ENCODE measurements at regions not wholly inside any gene's neighbourhood (a gene's known extent, or its start where the extent isn't known, plus 50 kb on each side); places are given as distances from the start of the nearest gene placed in this dataset.

DNA sequence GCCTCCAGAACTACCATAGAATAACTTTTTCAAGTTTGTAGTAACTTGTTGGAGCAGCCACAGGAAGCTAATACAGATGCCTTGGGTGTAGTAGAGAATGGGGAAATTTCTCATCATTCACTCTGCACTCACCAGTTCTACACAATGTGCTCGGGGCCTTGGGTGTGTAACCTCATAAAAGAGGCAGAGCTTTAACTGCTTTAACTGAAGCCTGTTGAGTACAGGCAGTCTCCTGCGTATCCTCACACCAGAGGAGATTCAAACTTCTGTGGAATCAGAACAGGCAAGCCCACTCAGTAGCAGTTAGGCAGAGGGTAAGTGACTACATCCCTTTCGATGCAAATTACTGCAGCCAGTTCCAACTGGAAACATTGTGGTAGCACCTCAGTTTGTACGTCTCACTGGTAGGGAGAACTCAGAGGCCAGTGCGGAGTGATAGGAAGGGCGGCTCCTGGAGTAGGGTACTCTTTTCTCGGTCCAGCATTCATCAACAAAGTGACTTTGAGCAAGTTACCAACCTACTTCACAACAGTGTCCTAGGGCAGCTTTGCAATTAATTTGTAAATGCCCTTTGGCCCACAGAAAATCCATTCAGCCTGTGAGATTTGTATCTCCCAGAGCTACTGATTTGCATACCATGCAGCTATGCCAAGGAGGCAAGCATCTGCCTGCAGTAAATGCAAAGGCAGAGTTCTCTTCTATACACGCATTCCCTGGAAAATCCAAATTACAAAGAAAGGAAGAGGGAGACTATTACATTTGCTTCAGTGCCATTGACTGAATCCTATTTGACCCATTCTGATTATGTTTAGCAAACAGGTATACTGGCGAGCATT lies 904.3 kb downstream of the DIAPH3 start:
- TF ChIP-seq RBAK (tag by site-specific recombination; IDR thresholded peaks at IDR 0.05) (no peak), ZNF274 (IDR thresholded peaks at IDR 0.05; ENCODE audit: low read length) (no peak), ZNF274 (tag by site-specific recombination; IDR thresholded peaks at IDR 0.05; ENCODE audit: borderline replicate concordance) (no peak), HOXA7 (CRISPR knock-in tag; IDR thresholded peaks at IDR 0.05; ENCODE audit: borderline replicate concordance) (no peak)
- TF ChIP-seq, protein P1, sequence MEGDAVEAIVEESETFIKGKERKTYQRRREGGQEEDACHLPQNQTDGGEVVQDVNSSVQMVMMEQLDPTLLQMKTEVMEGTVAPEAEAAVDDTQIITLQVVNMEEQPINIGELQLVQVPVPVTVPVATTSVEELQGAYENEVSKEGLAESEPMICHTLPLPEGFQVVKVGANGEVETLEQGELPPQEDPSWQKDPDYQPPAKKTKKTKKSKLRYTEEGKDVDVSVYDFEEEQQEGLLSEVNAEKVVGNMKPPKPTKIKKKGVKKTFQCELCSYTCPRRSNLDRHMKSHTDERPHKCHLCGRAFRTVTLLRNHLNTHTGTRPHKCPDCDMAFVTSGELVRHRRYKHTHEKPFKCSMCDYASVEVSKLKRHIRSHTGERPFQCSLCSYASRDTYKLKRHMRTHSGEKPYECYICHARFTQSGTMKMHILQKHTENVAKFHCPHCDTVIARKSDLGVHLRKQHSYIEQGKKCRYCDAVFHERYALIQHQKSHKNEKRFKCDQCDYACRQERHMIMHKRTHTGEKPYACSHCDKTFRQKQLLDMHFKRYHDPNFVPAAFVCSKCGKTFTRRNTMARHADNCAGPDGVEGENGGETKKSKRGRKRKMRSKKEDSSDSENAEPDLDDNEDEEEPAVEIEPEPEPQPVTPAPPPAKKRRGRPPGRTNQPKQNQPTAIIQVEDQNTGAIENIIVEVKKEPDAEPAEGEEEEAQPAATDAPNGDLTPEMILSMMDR (tag by site-specific recombination; IDR thresholded peaks at IDR 0.05), result no peak
- TF ChIP-seq, protein P2, sequence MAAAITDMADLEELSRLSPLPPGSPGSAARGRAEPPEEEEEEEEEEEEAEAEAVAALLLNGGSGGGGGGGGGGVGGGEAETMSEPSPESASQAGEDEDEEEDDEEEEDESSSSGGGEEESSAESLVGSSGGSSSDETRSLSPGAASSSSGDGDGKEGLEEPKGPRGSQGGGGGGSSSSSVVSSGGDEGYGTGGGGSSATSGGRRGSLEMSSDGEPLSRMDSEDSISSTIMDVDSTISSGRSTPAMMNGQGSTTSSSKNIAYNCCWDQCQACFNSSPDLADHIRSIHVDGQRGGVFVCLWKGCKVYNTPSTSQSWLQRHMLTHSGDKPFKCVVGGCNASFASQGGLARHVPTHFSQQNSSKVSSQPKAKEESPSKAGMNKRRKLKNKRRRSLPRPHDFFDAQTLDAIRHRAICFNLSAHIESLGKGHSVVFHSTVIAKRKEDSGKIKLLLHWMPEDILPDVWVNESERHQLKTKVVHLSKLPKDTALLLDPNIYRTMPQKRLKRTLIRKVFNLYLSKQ (tag by site-specific recombination; IDR thresholded peaks at IDR 0.05; ENCODE audit: borderline replicate concordance), result no peak
- TF ChIP-seq, protein P3, sequence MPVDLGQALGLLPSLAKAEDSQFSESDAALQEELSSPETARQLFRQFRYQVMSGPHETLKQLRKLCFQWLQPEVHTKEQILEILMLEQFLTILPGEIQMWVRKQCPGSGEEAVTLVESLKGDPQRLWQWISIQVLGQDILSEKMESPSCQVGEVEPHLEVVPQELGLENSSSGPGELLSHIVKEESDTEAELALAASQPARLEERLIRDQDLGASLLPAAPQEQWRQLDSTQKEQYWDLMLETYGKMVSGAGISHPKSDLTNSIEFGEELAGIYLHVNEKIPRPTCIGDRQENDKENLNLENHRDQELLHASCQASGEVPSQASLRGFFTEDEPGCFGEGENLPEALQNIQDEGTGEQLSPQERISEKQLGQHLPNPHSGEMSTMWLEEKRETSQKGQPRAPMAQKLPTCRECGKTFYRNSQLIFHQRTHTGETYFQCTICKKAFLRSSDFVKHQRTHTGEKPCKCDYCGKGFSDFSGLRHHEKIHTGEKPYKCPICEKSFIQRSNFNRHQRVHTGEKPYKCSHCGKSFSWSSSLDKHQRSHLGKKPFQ (tag by site-specific recombination; IDR thresholded peaks at IDR 0.05), result no peak

All from HEK293 (cell line).